NB4 (cell line): ENCODE measurements at regions not wholly inside any gene's neighbourhood (a gene's known extent, or its start where the extent isn't known, plus 50 kb on each side); places are given as distances from the start of the nearest gene placed in this dataset.

ENCODE experiments used
- CTCF ChIP-seq: IDR thresholded peaks from one replicate; pipeline ENCODE4 v1.5.1; 2012; ENCODE audit warnings: low read depth, low read length
- MAX ChIP-seq: IDR thresholded peaks from 2 replicates; pipeline ENCODE4 v1.6.1; 2011; ENCODE audit warnings: low read depth, low read length

- no peak for TF ChIP-seq CTCF
- TF ChIP-seq MAX = no peak
These were observed 114.4 kb upstream of the ZC3H12A start for GRCh38 chr1:37360011-37360410.
